H1 (cell line): ENCODE measurements at regions not wholly inside any gene's neighbourhood (a gene's known extent, or its start where the extent isn't known, plus 50 kb on each side); places are given as distances from the start of the nearest gene placed in this dataset.

Experiments
- ASH2L ChIP-seq: fragments of 200-600, 300-600 bp; sonication (generic); IDR thresholded peaks from one replicate; pipeline ENCODE4 v1.7.1; 2017; ENCODE audit warnings: low read length
- MAFK ChIP-seq: IDR thresholded peaks from 2 replicates; pipeline ENCODE4 v1.6.1; 2012; ENCODE audit warnings: low read depth, mild to moderate bottlenecking, improper control_type of control experiment, low read length
- POLR2A ChIP-seq, 2 experiments: IDR thresholded peaks; 1 replicate in 1 of 2; 2 replicates in 1 of 2; pipeline ENCODE4 v1.6.1; 2011; ENCODE audit warnings: low read depth in 2 of 2, low read length in 2 of 2, mild to moderate bottlenecking in 2 of 2; ENCODE audit errors: control extremely low read depth in 1 of 2
- RFX5 ChIP-seq: IDR thresholded peaks from 2 replicates; pipeline ENCODE4 v1.6.1; 2011; ENCODE audit warnings: low read depth, low read length, improper control_type of control experiment, borderline replicate concordance
- SP1 ChIP-seq: IDR thresholded peaks from 2 replicates; pipeline ENCODE4 v1.6.1; 2011; ENCODE audit warnings: low read depth, low read length

DNA sequence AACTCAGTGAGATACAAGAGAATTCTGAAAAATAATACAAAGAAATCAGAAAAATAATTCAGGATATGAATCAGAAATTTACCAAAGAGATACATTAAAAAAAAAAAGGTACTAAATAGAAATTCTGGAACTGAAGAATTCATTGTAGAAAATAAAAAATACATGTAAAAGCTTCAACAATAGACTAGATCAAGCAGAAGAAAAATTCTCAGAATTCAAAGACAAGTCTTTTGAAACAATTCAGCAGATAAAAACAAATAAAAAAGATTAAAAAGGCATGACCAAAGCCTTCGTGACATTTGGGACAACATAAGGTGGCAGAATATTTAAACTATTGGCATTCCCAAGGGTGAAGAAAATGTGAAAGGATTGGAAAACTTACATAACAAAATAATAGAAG is 133.1 kb upstream of the CNOT2 start (continued):
- TF ChIP-seq RFX5 (no peak), POLR2A (IDR thresholded peaks at IDR 0.05; ENCODE audit: control extremely low read depth in 1 of 2, low read depth in 2 of 2, low read length in 2 of 2) (no peak), SP1 (no peak), MAFK (no peak), ASH2L (no peak)
- TF ChIP-seq, all 59 proteins: peak for 0
